ENCODE measurements at regions not wholly inside any gene's neighbourhood (a gene's known extent, or its start where the extent isn't known, plus 50 kb on each side); places are given as distances from the start of the nearest gene placed in this dataset.
A peak's percentile ranks its signal among the peaks of the same experiment; 100 is the strongest.
"Not testable (repeated sequence)": the region's sequence is repeated elsewhere in the genome, so short reads cannot be mapped to it uniquely, and the experiment has no call there.

- TF ChIP-seq CTCF (conservative IDR thresholded peaks at IDR 0.05): no peak
- Histone ChIP-seq H3K9me3 (ENCODE audit: control insufficient read depth, low read length) (no peaks in the 10 kb centered on the region), H3K9ac (ENCODE audit: extremely low read depth, low read length, poor library complexity, severe bottlenecking) (no peak overlapping the region), H3K4me1 (ENCODE audit: control insufficient read depth, insufficient read depth, low read length) (no peaks in the 10 kb centered on the region), H3K27me3 (ENCODE audit: control insufficient read depth, insufficient read depth, low read length, poor library complexity, severe bottlenecking) (no peaks in the 10 kb centered on the region), H3K27ac (ENCODE audit: low read depth, low read length) (no peak overlapping the region), H3K36me3 (ENCODE audit: control insufficient read depth, insufficient read depth, low read length) (no peaks in the 10 kb centered on the region), H3K4me3 (ENCODE audit: low read length) (no peak overlapping the region)
- Mint-ChIP-seq H3K36me3 (ENCODE audit: low read depth) (no peaks in the 10 kb centered on the region), H3K9me3 (peaks cover 3% of the 10 kb centered on the region), H3K27ac (no peak overlapping the region), H3K4me3 (no peak overlapping the region), H3K27me3 (ENCODE audit: insufficient read depth) (peaks cover 2% of the 10 kb centered on the region), H3K4me1 (peaks cover 6% of the 10 kb centered on the region)
- WGBS, 2 experiments (ENCODE audit: insufficient coverage in 1 of 2, insufficient read length in 1 of 2): 87 to 89% methylated on average over 13 to 25 of the region's 25 CpGs
- DNase-seq: no peak
Measured at GRCh38 chr7:359766-360361, 69.9 kb downstream of the FOXL3 start.

GRCh38 chr7:360454-361100 lies 70.6 kb downstream of the FOXL3 start:
- TF ChIP-seq CTCF (conservative IDR thresholded peaks at IDR 0.05): no peak
- H3K4me1 Mint-ChIP-seq: peaks cover 6% of the 10 kb centered on the region
- H3K27me3 Mint-ChIP-seq (ENCODE audit: insufficient read depth): peaks cover 2% of the 10 kb centered on the region
- H3K27ac ChIP-seq (ENCODE audit: low read depth, low read length): no peak overlapping the region
- H3K4me3 ChIP-seq (ENCODE audit: low read length): no peak overlapping the region
- H3K4me3 Mint-ChIP-seq: no peak overlapping the region
- DNase-seq: no peak
- no peaks in the 10 kb centered on the region for H3K27me3 ChIP-seq (ENCODE audit: control insufficient read depth, insufficient read depth, low read length, poor library complexity, severe bottlenecking)
- WGBS, 2 experiments (ENCODE audit: insufficient coverage in 1 of 2, insufficient read length in 1 of 2): 77 to 86% methylated on average over 22 to 39 of the region's 39 CpGs
- H3K36me3 Mint-ChIP-seq (ENCODE audit: low read depth): no peaks in the 10 kb centered on the region
- no peak overlapping the region for H3K27ac Mint-ChIP-seq
- H3K4me1 ChIP-seq (ENCODE audit: control insufficient read depth, insufficient read depth, low read length): no peaks in the 10 kb centered on the region
- no peak overlapping the region for H3K9ac ChIP-seq (ENCODE audit: extremely low read depth, low read length, poor library complexity, severe bottlenecking)
- H3K9me3 ChIP-seq (ENCODE audit: control insufficient read depth, low read length): no peaks in the 10 kb centered on the region
- H3K36me3 ChIP-seq (ENCODE audit: control insufficient read depth, insufficient read depth, low read length): no peaks in the 10 kb centered on the region
- peaks cover 3% of the 10 kb centered on the region for H3K9me3 Mint-ChIP-seq

- DNase-seq; H3K36me3 ChIP-seq (ENCODE audit: control insufficient read depth, insufficient read depth, low read length); H3K4me3 Mint-ChIP-seq; H3K27ac ChIP-seq (ENCODE audit: low read depth, low read length); H3K27me3 ChIP-seq (ENCODE audit: control insufficient read depth, insufficient read depth, low read length, poor library complexity, severe bottlenecking); H3K9ac ChIP-seq (ENCODE audit: extremely low read depth, low read length, poor library complexity, severe bottlenecking); H3K27ac Mint-ChIP-seq; H3K36me3 Mint-ChIP-seq (ENCODE audit: low read depth); H3K4me1 ChIP-seq (ENCODE audit: control insufficient read depth, insufficient read depth, low read length); H3K4me3 ChIP-seq (ENCODE audit: low read length); H3K9me3 ChIP-seq (ENCODE audit: control insufficient read depth, low read length); H3K4me1 Mint-ChIP-seq; H3K27me3 Mint-ChIP-seq (ENCODE audit: insufficient read depth); H3K9me3 Mint-ChIP-seq: not testable (repeated sequence)
- peak; percentile 14 for TF ChIP-seq CTCF (conservative IDR thresholded peaks at IDR 0.05)
- 75 to 85% methylated on average over 5 to 15 of the region's 20 CpGs for WGBS, 2 experiments (ENCODE audit: insufficient coverage in 1 of 2, insufficient read length in 1 of 2)
Measured at GRCh38 chr7:361182-361581, 71.2 kb downstream of the FOXL3 start.

Data from endodermal cell (in vitro differentiated cells).